ENCODE measurements at regions not wholly inside any gene's neighbourhood (a gene's known extent, or its start where the extent isn't known, plus 50 kb on each side); places are given as distances from the start of the nearest gene placed in this dataset.

DNA sequence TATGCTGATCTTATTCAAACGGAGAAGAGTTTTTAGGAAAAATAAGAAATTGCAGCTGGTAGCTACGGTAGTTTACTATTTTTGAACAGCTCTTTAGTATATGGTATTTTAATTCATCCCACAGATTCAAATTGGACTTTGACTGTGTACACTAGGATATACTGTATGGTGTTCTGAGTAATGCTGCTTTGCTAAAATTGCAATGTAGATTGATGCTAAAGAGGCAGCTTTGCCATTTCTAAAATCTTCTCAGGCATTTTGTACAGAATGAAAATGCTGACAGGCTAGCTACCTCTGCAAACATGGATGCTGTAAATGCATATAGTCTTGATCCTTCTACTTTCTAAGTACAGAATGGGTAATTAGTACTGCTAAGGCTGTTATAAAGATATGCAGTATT lies 826.6 kb upstream of the POU3F3 start:
- TF ChIP-seq, protein P1, sequence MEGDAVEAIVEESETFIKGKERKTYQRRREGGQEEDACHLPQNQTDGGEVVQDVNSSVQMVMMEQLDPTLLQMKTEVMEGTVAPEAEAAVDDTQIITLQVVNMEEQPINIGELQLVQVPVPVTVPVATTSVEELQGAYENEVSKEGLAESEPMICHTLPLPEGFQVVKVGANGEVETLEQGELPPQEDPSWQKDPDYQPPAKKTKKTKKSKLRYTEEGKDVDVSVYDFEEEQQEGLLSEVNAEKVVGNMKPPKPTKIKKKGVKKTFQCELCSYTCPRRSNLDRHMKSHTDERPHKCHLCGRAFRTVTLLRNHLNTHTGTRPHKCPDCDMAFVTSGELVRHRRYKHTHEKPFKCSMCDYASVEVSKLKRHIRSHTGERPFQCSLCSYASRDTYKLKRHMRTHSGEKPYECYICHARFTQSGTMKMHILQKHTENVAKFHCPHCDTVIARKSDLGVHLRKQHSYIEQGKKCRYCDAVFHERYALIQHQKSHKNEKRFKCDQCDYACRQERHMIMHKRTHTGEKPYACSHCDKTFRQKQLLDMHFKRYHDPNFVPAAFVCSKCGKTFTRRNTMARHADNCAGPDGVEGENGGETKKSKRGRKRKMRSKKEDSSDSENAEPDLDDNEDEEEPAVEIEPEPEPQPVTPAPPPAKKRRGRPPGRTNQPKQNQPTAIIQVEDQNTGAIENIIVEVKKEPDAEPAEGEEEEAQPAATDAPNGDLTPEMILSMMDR (conservative IDR thresholded peaks at IDR 0.05; ENCODE audit: low read depth in 2 of 2), result no peak
- TF ChIP-seq POLR2AphosphoS5 (IDR thresholded peaks at IDR 0.05; ENCODE audit: low read depth), result no peak
- TF ChIP-seq, protein P2, sequence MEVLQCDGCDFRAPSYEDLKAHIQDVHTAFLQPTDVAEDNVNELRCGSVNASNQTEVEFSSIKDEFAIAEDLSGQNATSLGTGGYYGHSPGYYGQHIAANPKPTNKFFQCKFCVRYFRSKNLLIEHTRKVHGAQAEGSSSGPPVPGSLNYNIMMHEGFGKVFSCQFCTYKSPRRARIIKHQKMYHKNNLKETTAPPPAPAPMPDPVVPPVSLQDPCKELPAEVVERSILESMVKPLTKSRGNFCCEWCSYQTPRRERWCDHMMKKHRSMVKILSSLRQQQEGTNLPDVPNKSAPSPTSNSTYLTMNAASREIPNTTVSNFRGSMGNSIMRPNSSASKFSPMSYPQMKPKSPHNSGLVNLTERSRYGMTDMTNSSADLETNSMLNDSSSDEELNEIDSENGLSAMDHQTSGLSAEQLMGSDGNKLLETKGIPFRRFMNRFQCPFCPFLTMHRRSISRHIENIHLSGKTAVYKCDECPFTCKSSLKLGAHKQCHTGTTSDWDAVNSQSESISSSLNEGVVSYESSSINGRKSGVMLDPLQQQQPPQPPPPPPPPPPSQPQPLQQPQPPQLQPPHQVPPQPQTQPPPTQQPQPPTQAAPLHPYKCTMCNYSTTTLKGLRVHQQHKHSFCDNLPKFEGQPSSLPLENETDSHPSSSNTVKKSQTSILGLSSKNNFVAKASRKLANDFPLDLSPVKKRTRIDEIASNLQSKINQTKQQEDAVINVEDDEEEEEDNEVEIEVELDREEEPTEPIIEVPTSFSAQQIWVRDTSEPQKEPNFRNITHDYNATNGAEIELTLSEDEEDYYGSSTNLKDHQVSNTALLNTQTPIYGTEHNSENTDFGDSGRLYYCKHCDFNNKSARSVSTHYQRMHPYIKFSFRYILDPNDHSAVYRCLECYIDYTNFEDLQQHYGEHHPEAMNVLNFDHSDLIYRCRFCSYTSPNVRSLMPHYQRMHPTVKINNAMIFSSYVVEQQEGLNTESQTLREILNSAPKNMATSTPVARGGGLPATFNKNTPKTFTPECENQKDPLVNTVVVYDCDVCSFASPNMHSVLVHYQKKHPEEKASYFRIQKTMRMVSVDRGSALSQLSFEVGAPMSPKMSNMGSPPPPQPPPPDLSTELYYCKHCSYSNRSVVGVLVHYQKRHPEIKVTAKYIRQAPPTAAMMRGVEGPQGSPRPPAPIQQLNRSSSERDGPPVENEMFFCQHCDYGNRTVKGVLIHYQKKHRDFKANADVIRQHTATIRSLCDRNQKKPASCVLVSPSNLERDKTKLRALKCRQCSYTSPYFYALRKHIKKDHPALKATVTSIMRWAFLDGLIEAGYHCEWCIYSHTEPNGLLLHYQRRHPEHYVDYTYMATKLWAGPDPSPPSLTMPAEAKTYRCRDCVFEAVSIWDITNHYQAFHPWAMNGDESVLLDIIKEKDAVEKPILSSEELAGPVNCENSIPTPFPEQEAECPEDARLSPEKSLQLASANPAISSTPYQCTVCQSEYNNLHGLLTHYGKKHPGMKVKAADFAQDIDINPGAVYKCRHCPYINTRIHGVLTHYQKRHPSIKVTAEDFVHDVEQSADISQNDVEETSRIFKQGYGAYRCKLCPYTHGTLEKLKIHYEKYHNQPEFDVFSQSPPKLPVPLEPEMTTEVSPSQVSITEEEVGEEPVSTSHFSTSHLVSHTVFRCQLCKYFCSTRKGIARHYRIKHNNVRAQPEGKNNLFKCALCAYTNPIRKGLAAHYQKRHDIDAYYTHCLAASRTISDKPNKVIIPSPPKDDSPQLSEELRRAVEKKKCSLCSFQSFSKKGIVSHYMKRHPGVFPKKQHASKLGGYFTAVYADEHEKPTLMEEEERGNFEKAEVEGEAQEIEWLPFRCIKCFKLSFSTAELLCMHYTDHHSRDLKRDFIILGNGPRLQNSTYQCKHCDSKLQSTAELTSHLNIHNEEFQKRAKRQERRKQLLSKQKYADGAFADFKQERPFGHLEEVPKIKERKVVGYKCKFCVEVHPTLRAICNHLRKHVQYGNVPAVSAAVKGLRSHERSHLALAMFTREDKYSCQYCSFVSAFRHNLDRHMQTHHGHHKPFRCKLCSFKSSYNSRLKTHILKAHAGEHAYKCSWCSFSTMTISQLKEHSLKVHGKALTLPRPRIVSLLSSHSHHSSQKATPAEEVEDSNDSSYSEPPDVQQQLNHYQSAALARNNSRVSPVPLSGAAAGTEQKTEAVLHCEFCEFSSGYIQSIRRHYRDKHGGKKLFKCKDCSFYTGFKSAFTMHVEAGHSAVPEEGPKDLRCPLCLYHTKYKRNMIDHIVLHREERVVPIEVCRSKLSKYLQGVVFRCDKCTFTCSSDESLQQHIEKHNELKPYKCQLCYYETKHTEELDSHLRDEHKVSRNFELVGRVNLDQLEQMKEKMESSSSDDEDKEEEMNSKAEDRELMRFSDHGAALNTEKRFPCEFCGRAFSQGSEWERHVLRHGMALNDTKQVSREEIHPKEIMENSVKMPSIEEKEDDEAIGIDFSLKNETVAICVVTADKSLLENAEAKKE (CRISPR knock-in tag; IDR thresholded peaks at IDR 0.05), result no peak
